H9 (cell line): ENCODE measurements at regions not wholly inside any gene's neighbourhood (a gene's known extent, or its start where the extent isn't known, plus 50 kb on each side); places are given as distances from the start of the nearest gene placed in this dataset.

Experiments used
- DNase-seq: peaks from one replicate; pipeline ENCODE4 v3.0.0-alpha.2; 2017
- H2AFZ ChIP-seq: one replicate; pipeline ENCODE4 v1.6.1; 2013; ENCODE audit warnings: mild to moderate bottlenecking, low read length, control low read depth, moderate library complexity
- H2AK5ac ChIP-seq: 2 replicates; pipeline ENCODE4 v1.6.1; 2013; ENCODE audit warnings: low read length, control low read depth, mixed read lengths; ENCODE audit not compliant: insufficient read length
- H2BK120ac ChIP-seq: one replicate; pipeline ENCODE4 v1.6.1; 2013; ENCODE audit warnings: low read depth, mild to moderate bottlenecking, low read length, control low read depth, inconsistent platforms; ENCODE audit not compliant: poor library complexity, severe bottlenecking
- H2BK12ac ChIP-seq: 2 replicates; pipeline ENCODE4 v1.6.1; 2013; ENCODE audit warnings: low read length, control low read depth, mixed read lengths, low read depth; ENCODE audit not compliant: insufficient read length
- H2BK15ac ChIP-seq: 2 replicates; pipeline ENCODE4 v1.6.1; 2013; ENCODE audit warnings: low read depth, low read length, control low read depth
- H2BK20ac ChIP-seq: one replicate; pipeline ENCODE4 v1.6.1; 2013; ENCODE audit warnings: low read depth, mild to moderate bottlenecking, low read length, control low read depth, inconsistent platforms; ENCODE audit not compliant: poor library complexity, severe bottlenecking
- H2BK5ac ChIP-seq: 2 replicates; pipeline ENCODE4 v1.6.1; 2013; ENCODE audit warnings: low read length, control low read depth, mixed read lengths; ENCODE audit not compliant: insufficient read length
- H3K14ac ChIP-seq: 2 replicates; pipeline ENCODE4 v1.6.1; 2013; ENCODE audit warnings: low read length, control low read depth; ENCODE audit not compliant: insufficient read depth
- H3K18ac ChIP-seq: 2 replicates; pipeline ENCODE4 v1.6.1; 2013; ENCODE audit warnings: low read depth, mild to moderate bottlenecking, mixed read lengths, low read length, control low read depth; ENCODE audit not compliant: insufficient read length
- H3K23ac ChIP-seq: 2 replicates; pipeline ENCODE4 v1.6.1; 2013; ENCODE audit warnings: low read length, control low read depth, mixed read lengths, low read depth; ENCODE audit not compliant: insufficient read length
- H3K23me2 ChIP-seq: 2 replicates; pipeline ENCODE4 v1.6.1; 2013; ENCODE audit warnings: low read depth, mild to moderate bottlenecking, mixed read lengths, low read length, control low read depth; ENCODE audit not compliant: insufficient read length, poor library complexity, severe bottlenecking
- H3K27ac ChIP-seq: 2 replicates; pipeline ENCODE4 v1.5.1; 2013; ENCODE audit warnings: low read length, control low read depth, mixed read lengths, low read depth; ENCODE audit not compliant: insufficient read length
- H3K27me3 ChIP-seq: 2 replicates; pipeline ENCODE4 v1.6.1; 2013; ENCODE audit warnings: low read length, control low read depth, inconsistent platforms; ENCODE audit not compliant: insufficient read depth
- H3K4ac ChIP-seq: 2 replicates; pipeline ENCODE4 v1.6.1; 2013; ENCODE audit warnings: low read depth, mild to moderate bottlenecking, control low read depth, inconsistent platforms, low read length, moderate library complexity
- H3K4me1 ChIP-seq: 2 replicates; pipeline ENCODE4 v1.6.1; 2013; ENCODE audit warnings: low read length, control low read depth, inconsistent platforms; ENCODE audit not compliant: insufficient read depth
- H3K4me2 ChIP-seq: 2 replicates; pipeline ENCODE4 v1.6.1; 2013; ENCODE audit warnings: low read length, control low read depth, mixed read lengths; ENCODE audit not compliant: insufficient read length, insufficient read depth
- H3K56ac ChIP-seq: 2 replicates; pipeline ENCODE4 v1.6.1; 2013; ENCODE audit warnings: low read depth, mild to moderate bottlenecking, mixed read lengths, low read length, control low read depth; ENCODE audit not compliant: insufficient read length
- H3K79me1 ChIP-seq: 2 replicates; pipeline ENCODE4 v1.6.1; 2013; ENCODE audit warnings: low read depth, mild to moderate bottlenecking, moderate library complexity, low read length, control low read depth, inconsistent platforms; ENCODE audit not compliant: insufficient read depth, poor library complexity, severe bottlenecking
- H3K79me2 ChIP-seq: 2 replicates; pipeline ENCODE4 v1.6.1; 2013; ENCODE audit warnings: low read length, control low read depth, inconsistent platforms; ENCODE audit not compliant: insufficient read depth
- H3K9ac ChIP-seq: 2 replicates; pipeline ENCODE4 v1.6.1; 2013; ENCODE audit warnings: low read length, control low read depth, mixed read lengths; ENCODE audit not compliant: insufficient read length; ENCODE audit errors: extremely low read depth
- H3K9me3 ChIP-seq: one replicate; pipeline ENCODE4 v1.6.1; 2013; ENCODE audit warnings: low read depth, low read length, inconsistent platforms; ENCODE audit not compliant: control insufficient read depth
- H3T11ph ChIP-seq: one replicate; pipeline ENCODE4 v1.6.1; 2013; ENCODE audit warnings: mild to moderate bottlenecking, low read length, control low read depth, inconsistent platforms
- H4K20me1 ChIP-seq: one replicate; pipeline ENCODE4 v1.6.1; 2013; ENCODE audit not compliant: control insufficient read depth, insufficient read length, insufficient read depth
- H4K5ac ChIP-seq: 2 replicates; pipeline ENCODE4 v1.6.1; 2013; ENCODE audit warnings: low read depth, mild to moderate bottlenecking, mixed read lengths, low read length, control low read depth; ENCODE audit not compliant: insufficient read length
- H4K8ac ChIP-seq: replicated peaks from 2 replicates; pipeline ENCODE4 v1.6.1; 2013; ENCODE audit warnings: low read length, control low read depth, mixed read lengths, low read depth; ENCODE audit not compliant: insufficient read length
- H4K91ac ChIP-seq: 2 replicates; pipeline ENCODE4 v1.6.1; 2013; ENCODE audit warnings: low read depth, mild to moderate bottlenecking, moderate library complexity, mixed read lengths, low read length, control low read depth; ENCODE audit not compliant: insufficient read length
- H3K27ac Mint-ChIP-seq, 3 experiments: 2 replicates in 2 of 3; 3 replicates in 1 of 3; pipeline ENCODE4 v1.8.0; 2020 to 2021; ENCODE audit warnings: mixed read lengths in 3 of 3, mild to moderate bottlenecking in 1 of 3, moderate library complexity in 1 of 3
- H3K27me3 Mint-ChIP-seq: 2 replicates; pipeline ENCODE4 v1.8.0; 2021; ENCODE audit warnings: low read depth, mild to moderate bottlenecking, moderate library complexity, mixed read lengths
- H3K36me3 Mint-ChIP-seq, 3 experiments: 2 replicates in 2 of 3; 3 replicates in 1 of 3; pipeline ENCODE4 v1.8.0; 2020 to 2021; ENCODE audit warnings: low read depth in 3 of 3, mixed read lengths in 3 of 3; ENCODE audit not compliant: insufficient read depth in 1 of 3
- H3K4me1 Mint-ChIP-seq, 2 experiments: 2 replicates each; pipeline ENCODE4 v1.8.0; 2020; ENCODE audit warnings: mixed read lengths in 2 of 2
- H3K4me3 Mint-ChIP-seq, 2 experiments: 2 replicates in 1 of 2; 3 replicates in 1 of 2; pipeline ENCODE4 v1.8.0; 2020 to 2021; ENCODE audit warnings: mild to moderate bottlenecking in 2 of 2, mixed read lengths in 2 of 2, moderate library complexity in 1 of 2
- H3K9me3 Mint-ChIP-seq, 2 experiments: 2 replicates in 1 of 2; 3 replicates in 1 of 2; pipeline ENCODE4 v1.8.0; 2020; ENCODE audit warnings: mild to moderate bottlenecking in 2 of 2, mixed read lengths in 2 of 2, moderate library complexity in 1 of 2
- CTCF ChIP-seq: fragments of 200-600 bp; sonication (generic); conservative IDR thresholded peaks from 3 replicates; pipeline ENCODE4 v1.8.0; 2021; ENCODE audit warnings: antibody characterized with exemption, mild to moderate bottlenecking
- WGBS: extraction: QIAGEN DNeasy Blood & Tissue Kit; methylation state at CpG from one replicate; pipeline ENCODE4 v1.1.7; 2013; ENCODE audit warnings: missing lambda C conversion rate, low lambda C conversion rate, mixed read lengths; ENCODE audit not compliant: insufficient read length; ENCODE audit errors: extremely low coverage; 5-methylcytosine and 5-hydroxymethylcytosine counted together

- Histone ChIP-seq H2AK5ac (no peak overlapping the region), H2BK120ac (no peak overlapping the region), H4K20me1 (no peaks in the 10 kb centered on the region), H3K9me3 (no peaks in the 10 kb centered on the region), H2BK15ac (no peak overlapping the region), H2BK5ac (no peak overlapping the region), H3K9ac (no peak overlapping the region), H3K79me1 (no peaks in the 10 kb centered on the region), H3K56ac (no peak overlapping the region), H2BK12ac (no peak overlapping the region), H3K18ac (no peak overlapping the region), H3K23me2 (no peaks in the 10 kb centered on the region), H2BK20ac (no peak overlapping the region), H4K5ac (no peak overlapping the region), H3K79me2 (no peaks in the 10 kb centered on the region), H4K91ac (no peak overlapping the region), H4K8ac (no peak overlapping the region), H3K23ac (no peak overlapping the region), H3K14ac (no peak overlapping the region), H3K4ac (no peak overlapping the region), H2AFZ (no peak overlapping the region), H3K4me2 (no peak overlapping the region), H3T11ph (no peak overlapping the region), H3K4me1 (no peaks in the 10 kb centered on the region), H3K27ac (no peak overlapping the region), H3K27me3 (no peaks in the 10 kb centered on the region)
- H3K4me1 Mint-ChIP-seq, result peaks cover 23 to 27% of the 10 kb centered on the region in 2 experiments
- peaks cover 2% of the 10 kb centered on the region for H3K27me3 Mint-ChIP-seq
- WGBS, result no CpG with 5 or more reads among the region's 9 CpGs
- H3K27ac Mint-ChIP-seq, result no peak overlapping the region; a peak in 1 of 7 replicates
- DNase-seq, result no peak
- no peak overlapping the region for H3K4me3 Mint-ChIP-seq
- H3K36me3 Mint-ChIP-seq, result no peaks in the 10 kb centered on the region; a peak in 1 of 7 replicates
- no peaks in the 10 kb centered on the region for H3K9me3 Mint-ChIP-seq
- no peak for TF ChIP-seq CTCF
Observed at GRCh38 chr5:34500236-34500847, 155.8 kb upstream of the RAI14 start.
